GM10266 (cell line): ENCODE measurements at regions not wholly inside any gene's neighbourhood (a gene's known extent, or its start where the extent isn't known, plus 50 kb on each side); places are given as distances from the start of the nearest gene placed in this dataset.

Experiments
- DNase-seq: peaks from one replicate; pipeline ENCODE4 v3.0.0; 2012; ENCODE audit errors: extremely low spot score
- TF ChIP-seq, protein P1 (sequence below): IDR thresholded peaks from 2 replicates; pipeline ENCODE4 v1.5.1; 2012; ENCODE audit warnings: mild to moderate bottlenecking, low read depth; ENCODE audit not compliant: control insufficient read depth, insufficient read depth; ENCODE audit errors: missing control alignments

DNA sequence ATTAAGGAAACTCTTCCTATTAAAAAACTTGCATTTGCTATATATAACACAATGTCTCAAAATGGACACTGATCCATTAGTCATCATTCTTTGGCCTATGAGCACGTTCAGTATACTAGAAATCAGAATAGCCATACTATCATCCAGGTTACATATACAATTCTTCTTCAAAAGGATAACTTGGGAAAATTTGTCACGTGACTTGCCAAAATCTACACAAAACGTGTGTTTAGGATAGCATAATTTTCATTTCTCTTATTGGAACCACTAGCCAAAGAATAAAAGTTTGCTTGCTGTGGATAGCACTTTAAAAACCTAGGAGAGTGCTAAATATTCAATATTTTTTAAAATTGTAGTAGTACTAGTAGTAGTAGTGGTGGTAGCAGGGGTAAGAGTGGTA, 714.3 kb upstream of the FOXG1 start:
- no peak for DNase-seq
- TF ChIP-seq, protein P1, sequence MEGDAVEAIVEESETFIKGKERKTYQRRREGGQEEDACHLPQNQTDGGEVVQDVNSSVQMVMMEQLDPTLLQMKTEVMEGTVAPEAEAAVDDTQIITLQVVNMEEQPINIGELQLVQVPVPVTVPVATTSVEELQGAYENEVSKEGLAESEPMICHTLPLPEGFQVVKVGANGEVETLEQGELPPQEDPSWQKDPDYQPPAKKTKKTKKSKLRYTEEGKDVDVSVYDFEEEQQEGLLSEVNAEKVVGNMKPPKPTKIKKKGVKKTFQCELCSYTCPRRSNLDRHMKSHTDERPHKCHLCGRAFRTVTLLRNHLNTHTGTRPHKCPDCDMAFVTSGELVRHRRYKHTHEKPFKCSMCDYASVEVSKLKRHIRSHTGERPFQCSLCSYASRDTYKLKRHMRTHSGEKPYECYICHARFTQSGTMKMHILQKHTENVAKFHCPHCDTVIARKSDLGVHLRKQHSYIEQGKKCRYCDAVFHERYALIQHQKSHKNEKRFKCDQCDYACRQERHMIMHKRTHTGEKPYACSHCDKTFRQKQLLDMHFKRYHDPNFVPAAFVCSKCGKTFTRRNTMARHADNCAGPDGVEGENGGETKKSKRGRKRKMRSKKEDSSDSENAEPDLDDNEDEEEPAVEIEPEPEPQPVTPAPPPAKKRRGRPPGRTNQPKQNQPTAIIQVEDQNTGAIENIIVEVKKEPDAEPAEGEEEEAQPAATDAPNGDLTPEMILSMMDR = no peak

- DNase-seq = no peak
- TF ChIP-seq, protein P1 = no peak
Measured at GRCh38 chr14:28055008-28055407, 711.6 kb upstream of the FOXG1 start.

- TF ChIP-seq, protein P1 = no peak
- DNase-seq = no peak
Measured at GRCh38 chr14:28057359-28058296, 709.0 kb upstream of the FOXG1 start.

DNA sequence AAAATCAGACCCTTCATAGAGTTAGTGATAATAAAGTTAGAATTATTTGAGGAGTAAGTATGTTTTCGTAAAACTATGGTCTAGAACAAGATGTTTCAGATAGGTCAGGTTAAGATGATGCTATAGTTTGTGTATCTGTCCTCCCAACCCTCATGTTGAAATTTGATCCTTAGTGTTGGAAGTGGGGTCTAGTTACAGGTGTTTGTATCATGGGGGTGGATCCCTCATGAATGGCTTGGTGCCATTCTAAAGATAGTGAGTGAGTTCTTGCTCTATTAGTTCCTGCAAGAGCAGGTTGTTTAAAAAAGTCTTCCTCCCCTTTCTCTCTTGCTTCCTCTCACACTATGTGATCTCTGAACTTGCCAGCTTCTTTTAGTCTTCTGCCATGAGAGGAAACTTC, 707.3 kb upstream of the FOXG1 start:
- DNase-seq = no peak
- TF ChIP-seq, protein P1 = no peak

- TF ChIP-seq, protein P1 = no peak
Measured at GRCh38 chr14:28061006-28061405, 705.6 kb upstream of the FOXG1 start.

GRCh38 chr14:28077021-28077420, 689.6 kb upstream of the FOXG1 start:
- TF ChIP-seq, protein P1 = no peak
- no peak for DNase-seq

More at GRCh38 chr14:28061006-28061405, 705.6 kb upstream of the FOXG1 start:
- DNase-seq = no peak

DNA sequence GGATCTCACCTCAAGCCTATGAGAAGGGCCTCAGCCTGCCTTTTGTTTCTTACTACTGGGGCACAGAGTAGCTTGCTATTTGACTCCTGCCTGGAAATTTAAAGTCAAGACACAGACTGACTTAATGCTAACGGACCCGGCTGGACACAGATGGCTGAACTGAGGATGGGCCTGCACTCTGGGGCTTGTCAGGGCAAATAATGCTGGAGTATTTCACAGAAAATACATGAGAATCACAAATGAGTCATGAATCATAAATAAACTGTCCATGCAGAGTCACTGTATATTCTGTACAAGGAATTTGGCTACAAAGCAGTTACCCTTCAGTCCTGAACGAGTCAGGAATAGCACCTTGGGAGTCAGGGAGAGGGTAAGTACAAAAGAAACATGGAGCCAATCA, 683.2 kb upstream of the FOXG1 start:
- TF ChIP-seq, protein P1 = no peak
- DNase-seq = no peak
